RCC 7860 (cell line): ENCODE measurements at regions not wholly inside any gene's neighbourhood (a gene's known extent, or its start where the extent isn't known, plus 50 kb on each side); places are given as distances from the start of the nearest gene placed in this dataset.
"Not testable (repeated sequence)": the region's sequence is repeated elsewhere in the genome, so short reads cannot be mapped to it uniquely, and the experiment has no call there.

Experiments
- DNase-seq: peaks from one replicate; pipeline ENCODE4 v3.0.0-alpha.2; 2015; ENCODE audit warnings: low spot score
- FAIRE-seq: peaks from 2 replicates; lab custom pipeline; 2012; peaks lifted over from hg19 to GRCh38; lab: Jason Lieb, UNC

- no peak for DNase-seq
Measured at GRCh38 chr1:178020968-178021640, 51.2 kb upstream of the SEC16B start.

GRCh38 chr1:178021950-178022349 lies 52.1 kb upstream of the SEC16B start:
- DNase-seq (no peak), FAIRE-seq (no peak)

More at GRCh38 chr1:178020968-178021640, 51.2 kb upstream of the SEC16B start:
- FAIRE-seq, result no peak

GRCh38 chr1:178023181-178023618 lies 53.3 kb upstream of the SEC16B start:
- DNase-seq (no peak), FAIRE-seq (peak; percentile 2)

GRCh38 chr1:178024504-178024903 lies 54.6 kb upstream of the SEC16B start:
- no peak for FAIRE-seq

GRCh38 chr1:178025613-178026356 lies 55.9 kb upstream of the SEC16B start:
- FAIRE-seq (no peak), DNase-seq (no peak)

More at GRCh38 chr1:178024504-178024903, 54.6 kb upstream of the SEC16B start:
- no peak for DNase-seq

GRCh38 chr1:178028841-178029481 lies 59.1 kb upstream of the SEC16B start:
- DNase-seq (no peak), FAIRE-seq (no peak)

- no peak for FAIRE-seq
- DNase-seq, result no peak
Measured at GRCh38 chr1:178030467-178030866, 60.6 kb upstream of the SEC16B start.

- FAIRE-seq (peak; percentile 61), DNase-seq (peak; percentile 71)
Measured at GRCh38 chr1:178031856-178032320, 62.0 kb upstream of the RASAL2 start.

- FAIRE-seq, result no peak
- DNase-seq, result no peak
Measured at GRCh38 chr1:178033019-178033418, 60.9 kb upstream of the RASAL2 start.

GRCh38 chr1:178034676-178035075 lies 59.2 kb upstream of the RASAL2 start:
- DNase-seq (no peak), FAIRE-seq (no peak)

- no peak for DNase-seq
- no peak for FAIRE-seq
Measured at GRCh38 chr1:178036090-178036489, 57.8 kb upstream of the RASAL2 start.

GRCh38 chr1:178037510-178038253 lies 56.2 kb upstream of the RASAL2 start:
- DNase-seq (peak; percentile 72), FAIRE-seq (no peak)

- FAIRE-seq, result no peak
- no peak for DNase-seq
Measured at GRCh38 chr1:178038372-178038771, 55.5 kb upstream of the RASAL2 start.

- no peak for DNase-seq
- FAIRE-seq, result no peak
Measured at GRCh38 chr1:178039891-178040290, 54.0 kb upstream of the RASAL2 start.

- not testable (repeated sequence) for FAIRE-seq, DNase-seq
Measured at GRCh38 chr1:178043940-178044339, 50.0 kb upstream of the RASAL2 start.
